Colonic mucosa (tissue), 4 donors: ENCODE measurements at regions not wholly inside any gene's neighbourhood (a gene's known extent, or its start where the extent isn't known, plus 50 kb on each side); places are given as distances from the start of the nearest gene placed in this dataset.

Experiments
- DNase-seq: peaks from one replicate; pipeline ENCODE4 v3.0.0-alpha.2; 2020
- H3K27ac ChIP-seq: fragments of 200-600 bp; one replicate; pipeline ENCODE4 v1.8.0; 2021
- H3K27me3 ChIP-seq: fragments of 200-600 bp; one replicate; pipeline ENCODE4 v1.8.0; 2021
- H3K36me3 ChIP-seq: fragments of 200-600 bp; one replicate; pipeline ENCODE4 v1.8.0; 2021
- H3K4me1 ChIP-seq: fragments of 200-600 bp; one replicate; pipeline ENCODE4 v1.8.0; 2021; ENCODE audit warnings: mild to moderate bottlenecking
- H3K4me3 ChIP-seq: fragments of 200-600 bp; one replicate; pipeline ENCODE4 v1.8.0; 2021
- H3K9ac ChIP-seq, 2 donors: one replicate each; pipeline ENCODE4 v1.7.0; 2013; ENCODE audit warnings: control low read depth in 2 of 2, low read depth in 2 of 2, low read length in 2 of 2
- H3K9me3 ChIP-seq: fragments of 200-600 bp; one replicate; pipeline ENCODE4 v1.8.0; 2021
- intact Hi-C: fragments of 100-400 bp; cut with DNase I; formaldehyde crosslinking; loops from one replicate; pipeline ENCODE4 v1.14.1; 2022
- TF ChIP-seq, protein P1 (sequence below): fragments of 200-600 bp; IDR thresholded peaks from one replicate; pipeline ENCODE4 v1.8.0; 2022; ENCODE audit warnings: antibody characterized with exemption, mild to moderate bottlenecking
- donor health status: healthy.
- donor health status: DM: no; HTN: no; CAD: no.
- donor health status: DM: no; HTN: no; CAD: no.

DNA sequence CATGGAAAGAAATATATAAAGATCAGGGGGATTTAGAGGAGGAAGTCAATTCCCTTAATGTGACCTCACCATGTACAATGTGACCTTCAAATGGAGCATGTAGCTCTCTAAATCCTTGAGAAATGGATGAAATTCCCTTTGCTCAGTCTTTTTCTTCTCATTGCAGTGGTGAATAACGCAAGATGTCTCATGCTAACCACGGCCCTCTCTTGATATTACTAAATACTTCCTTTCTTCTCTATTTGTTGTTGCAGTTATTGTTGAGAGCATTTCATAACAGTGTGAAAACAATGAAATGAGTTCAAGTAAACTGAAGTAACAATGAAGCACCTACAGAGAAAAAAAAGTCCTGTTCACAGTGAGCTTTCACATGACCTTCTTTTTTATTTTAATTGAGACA lies 55.6 kb downstream of the ZNF281 start:
- Histone ChIP-seq H3K9me3 (no peaks in the 10 kb centered on the region), H3K27ac (no peak overlapping the region), H3K4me3 (no peak overlapping the region), H3K36me3 (no peaks in the 10 kb centered on the region), H3K9ac (no peak overlapping the region), H3K27me3 (no peaks in the 10 kb centered on the region), H3K4me1 (no peaks in the 10 kb centered on the region)
- no peak for DNase-seq
- intact Hi-C loops, result no loop called here
- TF ChIP-seq, protein P1, sequence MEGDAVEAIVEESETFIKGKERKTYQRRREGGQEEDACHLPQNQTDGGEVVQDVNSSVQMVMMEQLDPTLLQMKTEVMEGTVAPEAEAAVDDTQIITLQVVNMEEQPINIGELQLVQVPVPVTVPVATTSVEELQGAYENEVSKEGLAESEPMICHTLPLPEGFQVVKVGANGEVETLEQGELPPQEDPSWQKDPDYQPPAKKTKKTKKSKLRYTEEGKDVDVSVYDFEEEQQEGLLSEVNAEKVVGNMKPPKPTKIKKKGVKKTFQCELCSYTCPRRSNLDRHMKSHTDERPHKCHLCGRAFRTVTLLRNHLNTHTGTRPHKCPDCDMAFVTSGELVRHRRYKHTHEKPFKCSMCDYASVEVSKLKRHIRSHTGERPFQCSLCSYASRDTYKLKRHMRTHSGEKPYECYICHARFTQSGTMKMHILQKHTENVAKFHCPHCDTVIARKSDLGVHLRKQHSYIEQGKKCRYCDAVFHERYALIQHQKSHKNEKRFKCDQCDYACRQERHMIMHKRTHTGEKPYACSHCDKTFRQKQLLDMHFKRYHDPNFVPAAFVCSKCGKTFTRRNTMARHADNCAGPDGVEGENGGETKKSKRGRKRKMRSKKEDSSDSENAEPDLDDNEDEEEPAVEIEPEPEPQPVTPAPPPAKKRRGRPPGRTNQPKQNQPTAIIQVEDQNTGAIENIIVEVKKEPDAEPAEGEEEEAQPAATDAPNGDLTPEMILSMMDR, result no peak

DNA sequence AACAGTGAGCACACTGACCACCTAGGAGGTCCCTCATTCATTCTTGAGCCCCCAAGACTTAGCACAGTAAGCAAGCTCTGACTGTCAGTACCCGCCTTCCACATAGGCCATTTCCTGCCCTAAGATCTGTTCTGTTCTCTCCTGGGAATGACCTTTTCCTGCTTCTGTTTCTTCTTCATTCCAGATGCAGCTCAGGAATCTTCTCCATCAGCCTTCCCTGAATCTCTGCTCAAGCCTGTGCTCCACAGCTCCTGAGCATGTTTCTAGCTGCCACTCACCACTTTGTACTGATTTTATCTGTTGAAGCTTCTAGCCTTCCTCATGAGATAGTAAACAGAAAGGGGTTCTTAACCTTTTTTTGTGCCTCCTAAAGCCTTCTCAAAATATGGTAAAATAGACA lies 56.6 kb downstream of the ZNF281 start:
- intact Hi-C loops, result no loop called here
- H3K36me3 ChIP-seq, result no peaks in the 10 kb centered on the region
- H3K9ac ChIP-seq, result no peak overlapping the region
- H3K9me3 ChIP-seq, result no peaks in the 10 kb centered on the region
- no peak overlapping the region for H3K27ac ChIP-seq
- H3K27me3 ChIP-seq, result no peaks in the 10 kb centered on the region
- no peaks in the 10 kb centered on the region for H3K4me1 ChIP-seq
- no peak overlapping the region for H3K4me3 ChIP-seq
- no peak for DNase-seq
- TF ChIP-seq, protein P1, result no peak

DNA sequence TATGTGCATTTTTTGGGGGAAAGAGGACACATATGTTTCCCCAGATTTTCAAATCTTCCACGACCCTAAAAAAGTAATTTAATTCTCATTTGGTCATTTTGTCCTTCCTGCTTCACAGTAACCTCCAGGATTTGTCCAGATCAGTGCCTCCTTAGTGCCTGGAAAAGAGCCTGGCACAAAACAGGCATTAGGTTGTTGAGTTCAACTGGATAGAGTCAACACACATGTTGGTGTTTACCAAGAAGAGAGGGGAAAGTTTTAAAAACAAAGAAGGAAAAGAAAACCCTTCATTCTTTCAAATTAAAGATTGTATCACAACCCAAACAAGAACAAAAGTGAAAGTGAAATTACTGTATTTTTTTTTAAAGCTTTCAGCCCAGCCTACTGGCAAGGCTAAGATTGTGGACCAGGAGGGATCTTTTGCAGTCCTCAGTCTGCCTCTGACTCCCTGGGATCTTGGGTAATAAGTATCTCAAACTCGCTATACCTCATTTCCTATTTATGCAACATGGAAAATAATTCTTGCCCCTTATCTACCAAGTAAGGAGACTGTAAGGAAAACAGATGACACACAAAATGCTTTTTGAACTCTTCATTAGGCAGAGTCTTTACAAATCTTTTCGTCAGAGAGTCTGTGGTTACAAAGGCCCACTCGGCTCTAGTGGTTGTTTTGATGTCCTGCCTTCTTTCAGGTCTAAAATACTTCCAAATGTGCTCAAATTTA lies 57.8 kb downstream of the ZNF281 start:
- no peak overlapping the region for H3K4me3 ChIP-seq
- DNase-seq, result no peak
- TF ChIP-seq, protein P1, result no peak
- intact Hi-C loops, result no loop called here
- no peaks in the 10 kb centered on the region for H3K27me3 ChIP-seq
- peak overlapping the region in 1 of 2 donors; percentile 26 for H3K9ac ChIP-seq
- no peaks in the 10 kb centered on the region for H3K4me1 ChIP-seq
- H3K9me3 ChIP-seq, result no peaks in the 10 kb centered on the region
- H3K27ac ChIP-seq, result no peak overlapping the region
- no peaks in the 10 kb centered on the region for H3K36me3 ChIP-seq

DNA sequence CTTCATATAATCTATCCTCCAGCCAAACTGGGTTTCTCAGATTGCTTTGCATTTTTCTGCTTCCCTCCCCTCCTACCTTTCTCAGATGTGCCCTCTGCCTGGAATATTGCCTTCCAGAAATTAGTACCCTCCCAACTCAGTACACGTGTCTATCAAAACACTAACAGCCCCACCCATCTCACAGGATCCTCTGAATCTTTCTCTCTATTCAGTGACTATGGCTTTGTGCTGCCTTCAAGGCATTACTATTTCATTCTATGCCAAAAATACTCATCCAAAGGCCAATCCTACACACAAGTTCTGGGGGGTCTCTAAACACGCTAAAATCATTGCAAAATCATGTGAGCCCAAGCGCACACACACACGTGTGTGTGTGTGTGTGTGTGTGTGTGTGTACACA lies 58.4 kb downstream of the ZNF281 start:
- H3K27me3 ChIP-seq, result no peaks in the 10 kb centered on the region
- no peaks in the 10 kb centered on the region for H3K36me3 ChIP-seq
- H3K27ac ChIP-seq, result no peak overlapping the region
- intact Hi-C loops, result no loop called here
- H3K9ac ChIP-seq, result peak overlapping the region in 1 of 2 donors; percentile 26
- no peak for DNase-seq
- TF ChIP-seq, protein P1, result no peak
- no peaks in the 10 kb centered on the region for H3K4me1 ChIP-seq
- no peak overlapping the region for H3K4me3 ChIP-seq
- no peaks in the 10 kb centered on the region for H3K9me3 ChIP-seq

DNA sequence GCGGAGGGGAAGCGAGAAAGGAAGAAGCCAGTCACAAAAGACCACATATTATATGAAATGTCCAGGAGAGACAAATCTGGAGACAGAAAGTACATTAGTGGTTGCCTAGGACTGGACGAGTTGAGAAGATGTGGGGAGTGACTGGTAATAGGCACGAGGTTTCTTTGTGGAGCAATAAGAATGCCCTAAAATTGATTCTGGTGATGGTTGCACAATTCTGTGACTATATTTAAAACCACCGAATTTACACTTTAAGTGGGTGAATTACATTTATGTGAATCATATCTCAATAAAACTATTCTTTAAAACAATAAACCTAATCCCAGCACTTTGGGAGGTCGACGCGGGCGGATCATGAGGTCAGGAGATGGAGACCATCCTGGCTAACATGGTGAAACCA lies 63.1 kb downstream of the ZNF281 start:
- Histone ChIP-seq H3K27ac (no peak overlapping the region), H3K4me1 (no peaks in the 10 kb centered on the region), H3K9me3 (no peaks in the 10 kb centered on the region), H3K9ac (no peak overlapping the region), H3K36me3 (no peaks in the 10 kb centered on the region), H3K27me3 (no peaks in the 10 kb centered on the region), H3K4me3 (no peak overlapping the region)
- intact Hi-C loops, result no loop called here
- DNase-seq, result no peak
- TF ChIP-seq, protein P1, result no peak
